DND-41 (cell line): ENCODE measurements at regions not wholly inside any gene's neighbourhood (a gene's known extent, or its start where the extent isn't known, plus 50 kb on each side); places are given as distances from the start of the nearest gene placed in this dataset.

Source experiments
- ATAC-seq: fragments of 200-7000 bp; cut with Tn5 transposase; 3 replicates; pipeline ENCODE4 v1.9.1; 2021; ENCODE audit warnings: low read depth; ENCODE audit not compliant: insufficient read depth
- DNase-seq: peaks from one replicate; pipeline ENCODE4 v3.0.0-alpha.2; 2020
- H2AFZ ChIP-seq: 2 replicates; pipeline ENCODE4 v1.6.0; 2012; ENCODE audit warnings: low read depth, low read length
- H3K27ac ChIP-seq: 2 replicates; pipeline ENCODE4 v1.5.1; 2012; ENCODE audit warnings: low read length, inconsistent platforms
- H3K27me3 ChIP-seq: fragments of 200-600 bp; sonication (generic); 2 replicates; pipeline ENCODE4 v1.6.0; 2012; ENCODE audit warnings: low read length, mild to moderate bottlenecking, inconsistent platforms; ENCODE audit not compliant: insufficient read depth, poor library complexity
- H3K36me3 ChIP-seq: 2 replicates; pipeline ENCODE4 v1.5.1; 2012; ENCODE audit warnings: low read length, inconsistent platforms; ENCODE audit not compliant: insufficient read depth
- H3K4me1 ChIP-seq: 2 replicates; pipeline ENCODE4 v1.5.1; 2012; ENCODE audit warnings: mild to moderate bottlenecking, low read length; ENCODE audit not compliant: insufficient read depth
- H3K4me2 ChIP-seq: 2 replicates; pipeline ENCODE4 v1.6.0; 2012; ENCODE audit warnings: mild to moderate bottlenecking, moderate library complexity, low read length, inconsistent platforms; ENCODE audit not compliant: insufficient read depth
- H3K4me3 ChIP-seq, 2 experiments: fragments of 200-600 bp in 1 of 2; shearing (Covaris generic) in 1 of 2; 2 replicates each; pipeline ENCODE4 v1.5.1; 2012 to 2016; ENCODE audit warnings: inconsistent platforms in 2 of 2, low read length in 2 of 2, mild to moderate bottlenecking in 2 of 2, low read depth in 1 of 2, moderate library complexity in 1 of 2
- H3K79me2 ChIP-seq: 2 replicates; pipeline ENCODE4 v1.6.0; 2012; ENCODE audit warnings: low read length, inconsistent platforms; ENCODE audit not compliant: insufficient read depth
- H3K9ac ChIP-seq: 2 replicates; pipeline ENCODE4 v1.6.0; 2012; ENCODE audit warnings: low read depth, mild to moderate bottlenecking, inconsistent platforms, low read length, moderate library complexity
- H3K9me3 ChIP-seq: 2 replicates; pipeline ENCODE4 v1.5.1; 2012; ENCODE audit warnings: low read length, moderate library complexity, mild to moderate bottlenecking, inconsistent platforms; ENCODE audit not compliant: insufficient read depth, severe bottlenecking
- H4K20me1 ChIP-seq: 2 replicates; pipeline ENCODE4 v1.6.0; 2012; ENCODE audit warnings: low read length; ENCODE audit not compliant: insufficient read depth
- EZH2 ChIP-seq: IDR thresholded peaks from 3 replicates; pipeline ENCODE4 v1.6.1; 2012; ENCODE audit warnings: borderline replicate concordance, low read depth, mild to moderate bottlenecking, moderate library complexity, low read length, inconsistent platforms; ENCODE audit not compliant: severe bottlenecking
- TF ChIP-seq, protein P1 (sequence below): IDR thresholded peaks from 2 replicates; pipeline ENCODE4 v1.5.1; 2012; ENCODE audit warnings: borderline replicate concordance, low read length, moderate library complexity, mild to moderate bottlenecking; ENCODE audit not compliant: poor library complexity, severe bottlenecking; ENCODE audit errors: extremely low read depth

DNA sequence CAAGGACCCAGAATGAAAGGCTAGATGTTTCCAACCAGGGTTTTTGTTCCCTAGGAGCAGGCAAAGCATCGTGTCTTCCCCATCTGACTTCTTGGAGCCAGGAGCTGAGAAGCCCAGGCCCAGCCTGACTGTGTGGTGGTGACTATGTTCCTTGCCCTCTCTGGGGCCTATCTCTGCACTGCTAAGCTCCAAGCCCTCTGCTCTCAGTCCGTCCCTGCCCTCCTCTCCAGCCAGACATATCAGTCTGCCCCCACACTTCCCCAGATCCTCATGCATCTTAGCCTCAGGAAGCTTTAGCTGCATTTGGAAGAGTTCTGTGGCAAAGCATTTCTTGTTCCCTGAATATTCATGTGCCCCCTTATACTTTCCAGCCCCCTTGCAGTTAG lies 196.6 kb downstream of the CYP26B1 start:
- H3K79me2 ChIP-seq: no peaks in the 10 kb centered on the region
- TF ChIP-seq, protein P1, sequence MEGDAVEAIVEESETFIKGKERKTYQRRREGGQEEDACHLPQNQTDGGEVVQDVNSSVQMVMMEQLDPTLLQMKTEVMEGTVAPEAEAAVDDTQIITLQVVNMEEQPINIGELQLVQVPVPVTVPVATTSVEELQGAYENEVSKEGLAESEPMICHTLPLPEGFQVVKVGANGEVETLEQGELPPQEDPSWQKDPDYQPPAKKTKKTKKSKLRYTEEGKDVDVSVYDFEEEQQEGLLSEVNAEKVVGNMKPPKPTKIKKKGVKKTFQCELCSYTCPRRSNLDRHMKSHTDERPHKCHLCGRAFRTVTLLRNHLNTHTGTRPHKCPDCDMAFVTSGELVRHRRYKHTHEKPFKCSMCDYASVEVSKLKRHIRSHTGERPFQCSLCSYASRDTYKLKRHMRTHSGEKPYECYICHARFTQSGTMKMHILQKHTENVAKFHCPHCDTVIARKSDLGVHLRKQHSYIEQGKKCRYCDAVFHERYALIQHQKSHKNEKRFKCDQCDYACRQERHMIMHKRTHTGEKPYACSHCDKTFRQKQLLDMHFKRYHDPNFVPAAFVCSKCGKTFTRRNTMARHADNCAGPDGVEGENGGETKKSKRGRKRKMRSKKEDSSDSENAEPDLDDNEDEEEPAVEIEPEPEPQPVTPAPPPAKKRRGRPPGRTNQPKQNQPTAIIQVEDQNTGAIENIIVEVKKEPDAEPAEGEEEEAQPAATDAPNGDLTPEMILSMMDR: no peak
- TF ChIP-seq EZH2: no peak
- H3K9ac ChIP-seq: no peak overlapping the region
- no peaks in the 10 kb centered on the region for H3K9me3 ChIP-seq
- no peak overlapping the region for H2AFZ ChIP-seq
- ATAC-seq (no peak), DNase-seq (no peak)
- no peaks in the 10 kb centered on the region for H4K20me1 ChIP-seq
- H3K27me3 ChIP-seq: no peaks in the 10 kb centered on the region
- H3K4me3 ChIP-seq: no peak overlapping the region
- no peak overlapping the region for H3K27ac ChIP-seq
- no peak overlapping the region for H3K4me2 ChIP-seq
- H3K4me1 ChIP-seq: no peaks in the 10 kb centered on the region
- no peaks in the 10 kb centered on the region for H3K36me3 ChIP-seq

DNA sequence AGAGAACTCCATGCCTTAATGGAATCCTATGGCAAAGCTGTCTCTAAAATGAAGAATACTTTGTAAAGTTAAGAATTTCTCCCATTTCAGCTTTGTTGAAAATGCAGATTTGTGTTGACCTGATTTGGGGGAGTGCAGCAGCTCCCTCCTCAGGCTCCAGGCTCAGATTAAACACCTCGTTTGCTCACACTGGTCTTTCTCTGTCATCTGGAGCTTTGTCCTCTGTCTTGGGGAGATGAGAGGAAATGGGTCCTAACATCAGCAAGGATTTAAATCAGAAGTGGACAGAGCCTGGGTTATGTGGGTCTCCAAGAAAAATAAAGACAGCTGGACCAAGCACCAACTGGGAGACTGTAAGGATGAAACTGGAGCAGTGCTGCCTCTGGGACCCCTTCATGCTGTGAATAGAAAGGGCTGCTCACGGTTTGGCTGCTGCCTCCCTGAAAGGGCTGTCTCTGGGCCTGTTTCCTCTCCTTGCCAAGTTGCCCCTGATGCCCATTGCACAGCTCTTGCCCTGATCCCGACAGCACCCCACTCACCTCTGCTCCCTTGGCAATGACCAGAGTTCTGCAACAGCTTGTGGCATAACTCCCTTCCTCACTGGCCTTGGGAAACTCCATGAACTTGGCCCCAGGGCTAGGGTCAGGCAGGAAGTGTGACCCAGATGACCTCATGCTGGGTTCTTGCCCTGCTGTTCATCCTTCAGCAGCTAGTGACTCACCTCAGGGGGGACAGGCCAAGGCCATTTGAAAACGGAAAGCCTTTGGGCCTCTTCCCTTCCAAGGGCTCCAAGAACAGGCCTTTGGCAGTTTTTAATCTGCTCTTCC lies 197.2 kb downstream of the CYP26B1 start:
- Histone ChIP-seq H3K27ac (no peak overlapping the region), H3K9ac (no peak overlapping the region), H3K9me3 (no peaks in the 10 kb centered on the region), H3K4me1 (no peaks in the 10 kb centered on the region), H3K27me3 (no peaks in the 10 kb centered on the region), H2AFZ (no peak overlapping the region), H4K20me1 (no peaks in the 10 kb centered on the region), H3K79me2 (no peaks in the 10 kb centered on the region), H3K36me3 (no peaks in the 10 kb centered on the region), H3K4me3 (no peak overlapping the region), H3K4me2 (no peak overlapping the region)
- TF ChIP-seq, protein P1: no peak
- no peak for TF ChIP-seq EZH2
- no peak for ATAC-seq
- no peak for DNase-seq

DNA sequence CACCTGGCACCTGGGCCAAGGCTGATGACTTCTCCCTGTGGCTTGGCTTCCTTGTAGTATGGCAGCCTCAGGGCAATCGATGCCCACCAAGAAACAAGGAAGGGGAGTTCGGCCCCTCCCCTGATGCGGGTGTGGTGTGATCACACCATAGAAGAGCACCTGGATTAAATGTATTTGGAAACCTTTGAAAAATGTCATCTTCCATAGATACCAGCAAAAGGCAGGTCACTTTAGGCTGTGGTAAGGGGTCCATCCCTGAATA lies 198.2 kb downstream of the CYP26B1 start:
- H3K4me2 ChIP-seq: no peak overlapping the region
- no peak overlapping the region for H3K4me3 ChIP-seq
- H3K27ac ChIP-seq: no peak overlapping the region
- H3K36me3 ChIP-seq: no peaks in the 10 kb centered on the region
- ATAC-seq: no peak
- H2AFZ ChIP-seq: no peak overlapping the region
- no peaks in the 10 kb centered on the region for H3K4me1 ChIP-seq
- no peaks in the 10 kb centered on the region for H4K20me1 ChIP-seq
- TF ChIP-seq, protein P1: no peak
- no peak for TF ChIP-seq EZH2
- no peaks in the 10 kb centered on the region for H3K79me2 ChIP-seq
- DNase-seq: no peak
- H3K9ac ChIP-seq: no peak overlapping the region
- no peaks in the 10 kb centered on the region for H3K9me3 ChIP-seq
- no peaks in the 10 kb centered on the region for H3K27me3 ChIP-seq
